GM12865 (cell line): ENCODE measurements at regions not wholly inside any gene's neighbourhood (a gene's known extent, or its start where the extent isn't known, plus 50 kb on each side); places are given as distances from the start of the nearest gene placed in this dataset.

Source experiments
- DNase-seq: peaks from one replicate; pipeline ENCODE4 v3.0.0; 2010; ENCODE audit warnings: low read depth
- H3K4me3 ChIP-seq: 2 replicates; pipeline ENCODE4 v1.5.1; 2011; ENCODE audit warnings: mild to moderate bottlenecking, low read depth, low read length, control low read depth
- TF ChIP-seq, protein P1 (sequence below): IDR thresholded peaks from 2 replicates; pipeline ENCODE4 v1.5.1; 2011; ENCODE audit warnings: low read length, control low read depth, low read depth, inconsistent platforms; ENCODE audit not compliant: insufficient read depth; ENCODE audit errors: missing control alignments

GRCh38 chr5:63554191-63554590 is 408.1 kb downstream of the HTR1A start:
- DNase-seq = no peak
- no peak overlapping the region for H3K4me3 ChIP-seq
- TF ChIP-seq, protein P1, sequence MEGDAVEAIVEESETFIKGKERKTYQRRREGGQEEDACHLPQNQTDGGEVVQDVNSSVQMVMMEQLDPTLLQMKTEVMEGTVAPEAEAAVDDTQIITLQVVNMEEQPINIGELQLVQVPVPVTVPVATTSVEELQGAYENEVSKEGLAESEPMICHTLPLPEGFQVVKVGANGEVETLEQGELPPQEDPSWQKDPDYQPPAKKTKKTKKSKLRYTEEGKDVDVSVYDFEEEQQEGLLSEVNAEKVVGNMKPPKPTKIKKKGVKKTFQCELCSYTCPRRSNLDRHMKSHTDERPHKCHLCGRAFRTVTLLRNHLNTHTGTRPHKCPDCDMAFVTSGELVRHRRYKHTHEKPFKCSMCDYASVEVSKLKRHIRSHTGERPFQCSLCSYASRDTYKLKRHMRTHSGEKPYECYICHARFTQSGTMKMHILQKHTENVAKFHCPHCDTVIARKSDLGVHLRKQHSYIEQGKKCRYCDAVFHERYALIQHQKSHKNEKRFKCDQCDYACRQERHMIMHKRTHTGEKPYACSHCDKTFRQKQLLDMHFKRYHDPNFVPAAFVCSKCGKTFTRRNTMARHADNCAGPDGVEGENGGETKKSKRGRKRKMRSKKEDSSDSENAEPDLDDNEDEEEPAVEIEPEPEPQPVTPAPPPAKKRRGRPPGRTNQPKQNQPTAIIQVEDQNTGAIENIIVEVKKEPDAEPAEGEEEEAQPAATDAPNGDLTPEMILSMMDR = no peak

GRCh38 chr5:63553073-63553472 is 409.2 kb downstream of the HTR1A start:
- H3K4me3 ChIP-seq = no peak overlapping the region
- TF ChIP-seq, protein P1 = no peak
- no peak for DNase-seq

- H3K4me3 ChIP-seq = no peak overlapping the region
- no peak for DNase-seq
- TF ChIP-seq, protein P1 = no peak
These were observed 426.2 kb downstream of the HTR1A start for GRCh38 chr5:63535840-63536602.

DNA sequence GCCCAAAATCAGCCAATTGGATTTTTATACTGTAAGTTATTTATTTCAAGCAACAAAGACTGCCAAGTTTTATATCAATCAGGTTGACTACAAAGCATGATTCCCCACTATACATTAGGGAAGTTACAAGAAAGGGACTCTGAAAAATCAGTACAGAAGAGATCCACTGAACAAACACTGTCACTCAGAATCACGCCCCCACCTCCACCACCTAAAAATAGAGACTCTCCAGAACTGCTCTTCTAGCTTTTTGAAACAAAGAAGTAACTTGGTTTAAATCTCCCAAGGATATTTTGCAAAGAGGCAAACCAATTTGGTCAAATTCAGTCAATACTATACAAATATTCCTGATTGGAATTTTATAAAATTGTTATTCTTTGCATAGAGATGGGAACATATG is 438.0 kb downstream of the HTR1A start:
- DNase-seq = no peak
- TF ChIP-seq, protein P1 = no peak
- H3K4me3 ChIP-seq = no peak overlapping the region

- no peak for DNase-seq
- TF ChIP-seq, protein P1 = no peak
- H3K4me3 ChIP-seq = no peak overlapping the region
These were observed 446.2 kb downstream of the HTR1A start for GRCh38 chr5:63516006-63516405.

- TF ChIP-seq, protein P1 = no peak
- H3K4me3 ChIP-seq = no peak overlapping the region
- DNase-seq = no peak
These were observed 462.0 kb downstream of the HTR1A start for GRCh38 chr5:63500242-63500641.

- DNase-seq = no peak
- H3K4me3 ChIP-seq = no peak overlapping the region
- TF ChIP-seq, protein P1 = no peak
These were observed 467.0 kb downstream of the HTR1A start for GRCh38 chr5:63495225-63495624.
